Activated T-helper 17 cell treated with anti-CD3 and anti-CD28 coated beads, Interleukin-2, amount 50 U/mL, for 72 hours (primary cell): ENCODE measurements at regions not wholly inside any gene's neighbourhood (a gene's known extent, or its start where the extent isn't known, plus 50 kb on each side); places are given as distances from the start of the nearest gene placed in this dataset.
A peak's percentile ranks its signal among the peaks of the same experiment; 100 is the strongest.
"Not testable (repeated sequence)": the region's sequence is repeated elsewhere in the genome, so short reads cannot be mapped to it uniquely, and the experiment has no call there.

Source experiments
- ATAC-seq: fragments of 150-1000 bp; cut with Tn5 transposase; replicated peaks from 2 replicates; pipeline ENCODE4 v1.10.0; 2021; ENCODE audit warnings: mild to moderate bottlenecking, moderate library complexity
- H3K27ac Mint-ChIP-seq: one replicate; pipeline ENCODE4 v1.8.0; 2022; ENCODE audit warnings: mixed read lengths
- H3K27me3 Mint-ChIP-seq: one replicate; pipeline ENCODE4 v1.8.0; 2022; ENCODE audit warnings: mixed read lengths
- H3K36me3 Mint-ChIP-seq: one replicate; pipeline ENCODE4 v1.8.0; 2022; ENCODE audit warnings: low read depth, mild to moderate bottlenecking, mixed read lengths
- H3K4me1 Mint-ChIP-seq: one replicate; pipeline ENCODE4 v1.8.0; 2022; ENCODE audit warnings: mixed read lengths
- H3K4me3 Mint-ChIP-seq: one replicate; pipeline ENCODE4 v1.8.0; 2022; ENCODE audit warnings: mild to moderate bottlenecking, mixed read lengths
- H3K9me3 Mint-ChIP-seq: one replicate; pipeline ENCODE4 v1.8.0; 2022; ENCODE audit warnings: mixed read lengths

- Mint-ChIP-seq H3K9me3 (no peaks in the 10 kb centered on the region), H3K4me1 (no peaks in the 10 kb centered on the region), H3K27me3 (no peaks in the 10 kb centered on the region)
These were observed 165.0 kb downstream of the BRD1 start for GRCh38 chr22:49662681-49663080.

GRCh38 chr22:49660794-49661781 is 166.6 kb downstream of the BRD1 start:
- ATAC-seq = no peak
- H3K27ac Mint-ChIP-seq = no peak overlapping the region

More at GRCh38 chr22:49662681-49663080, 165.0 kb downstream of the BRD1 start:
- ATAC-seq = no peak
- H3K4me3 Mint-ChIP-seq = no peak overlapping the region
- H3K36me3 Mint-ChIP-seq = peaks cover 3% of the 10 kb centered on the region
- H3K27ac Mint-ChIP-seq = no peak overlapping the region

GRCh38 chr22:49660321-49660720 is 167.4 kb downstream of the BRD1 start:
- peaks cover 24% of the 10 kb centered on the region for H3K36me3 Mint-ChIP-seq
- ATAC-seq = no peak
- H3K4me1 Mint-ChIP-seq = peaks cover 9% of the 10 kb centered on the region
- H3K27me3 Mint-ChIP-seq = no peaks in the 10 kb centered on the region
- H3K4me3 Mint-ChIP-seq = no peak overlapping the region
- H3K9me3 Mint-ChIP-seq = no peaks in the 10 kb centered on the region
- no peak overlapping the region for H3K27ac Mint-ChIP-seq

More at GRCh38 chr22:49660794-49661781, 166.6 kb downstream of the BRD1 start:
- Mint-ChIP-seq H3K9me3 (no peaks in the 10 kb centered on the region), H3K4me3 (no peak overlapping the region), H3K27me3 (no peaks in the 10 kb centered on the region), H3K36me3 (peaks cover 16% of the 10 kb centered on the region), H3K4me1 (peaks cover 5% of the 10 kb centered on the region)

- H3K27me3 Mint-ChIP-seq = no peaks in the 10 kb centered on the region
- ATAC-seq = no peak
- no peaks in the 10 kb centered on the region for H3K9me3 Mint-ChIP-seq
- peaks cover 9% of the 10 kb centered on the region for H3K4me1 Mint-ChIP-seq
- H3K4me3 Mint-ChIP-seq = no peak overlapping the region
- H3K27ac Mint-ChIP-seq = no peak overlapping the region
- peaks cover 28% of the 10 kb centered on the region for H3K36me3 Mint-ChIP-seq
These were observed 167.8 kb downstream of the BRD1 start for GRCh38 chr22:49659924-49660315.

GRCh38 chr22:49659281-49659923 is 168.3 kb downstream of the BRD1 start:
- ATAC-seq = no peak
- peaks cover 9% of the 10 kb centered on the region for H3K4me1 Mint-ChIP-seq
- no peak overlapping the region for H3K4me3 Mint-ChIP-seq
- H3K36me3 Mint-ChIP-seq = peaks cover 33% of the 10 kb centered on the region
- no peaks in the 10 kb centered on the region for H3K27me3 Mint-ChIP-seq
- H3K27ac Mint-ChIP-seq = no peak overlapping the region
- H3K9me3 Mint-ChIP-seq = no peaks in the 10 kb centered on the region

GRCh38 chr22:49658902-49659280 is 168.8 kb downstream of the BRD1 start:
- ATAC-seq = no peak
- Mint-ChIP-seq H3K9me3 (no peaks in the 10 kb centered on the region), H3K27me3 (no peaks in the 10 kb centered on the region), H3K4me3 (peak overlapping the region; percentile 97), H3K4me1 (peaks cover 9% of the 10 kb centered on the region), H3K36me3 (peaks cover 37% of the 10 kb centered on the region), H3K27ac (no peak overlapping the region)

- Mint-ChIP-seq H3K36me3 (peaks cover 39% of the 10 kb centered on the region), H3K9me3 (no peaks in the 10 kb centered on the region), H3K27me3 (no peaks in the 10 kb centered on the region), H3K27ac (peak overlapping the region; percentile 94), H3K4me3 (peak overlapping the region; percentile 97), H3K4me1 (peaks cover 9% of the 10 kb centered on the region)
- ATAC-seq = no peak
These were observed 169.6 kb downstream of the BRD1 start for GRCh38 chr22:49657974-49658590.

GRCh38 chr22:49657275-49657973 is 170.2 kb downstream of the BRD1 start:
- ATAC-seq = peak; percentile 91
- Mint-ChIP-seq H3K27ac (peak overlapping the region; percentile 94), H3K4me1 (peaks cover 9% of the 10 kb centered on the region), H3K9me3 (no peaks in the 10 kb centered on the region), H3K36me3 (peaks cover 44% of the 10 kb centered on the region), H3K4me3 (peak overlapping the region; percentile 97), H3K27me3 (no peaks in the 10 kb centered on the region)

- not testable (repeated sequence) for H3K4me1 Mint-ChIP-seq, H3K9me3 Mint-ChIP-seq, H3K27me3 Mint-ChIP-seq
- Mint-ChIP-seq H3K36me3 (peaks cover 49% of the 10 kb centered on the region), H3K27ac (peak overlapping the region; percentile 94), H3K4me3 (peak overlapping the region; percentile 97)
- peak; percentile 51 for ATAC-seq
These were observed 170.8 kb downstream of the BRD1 start for GRCh38 chr22:49656883-49657274.

GRCh38 chr22:49656291-49656851 is 171.3 kb downstream of the BRD1 start:
- Mint-ChIP-seq H3K27me3 (no peaks in the 10 kb centered on the region), H3K27ac (peak overlapping the region; percentile 94), H3K36me3 (peaks cover 52% of the 10 kb centered on the region), H3K9me3 (no peaks in the 10 kb centered on the region), H3K4me3 (peak overlapping the region; percentile 97), H3K4me1 (peaks cover 9% of the 10 kb centered on the region)
- no peak for ATAC-seq

- Mint-ChIP-seq H3K4me3 (peak overlapping the region; percentile 97), H3K9me3 (no peaks in the 10 kb centered on the region), H3K27me3 (no peaks in the 10 kb centered on the region), H3K4me1 (peaks cover 13% of the 10 kb centered on the region), H3K36me3 (peaks cover 60% of the 10 kb centered on the region), H3K27ac (no peak overlapping the region)
- no peak for ATAC-seq
These were observed 172.4 kb downstream of the BRD1 start for GRCh38 chr22:49655168-49655812.

- Mint-ChIP-seq H3K4me3 (no peak overlapping the region), H3K36me3 (peaks cover 53% of the 10 kb centered on the region), H3K27ac (no peak overlapping the region), H3K4me1 (peaks cover 7% of the 10 kb centered on the region), H3K9me3 (no peaks in the 10 kb centered on the region), H3K27me3 (no peaks in the 10 kb centered on the region)
- ATAC-seq = no peak
These were observed 177.1 kb downstream of the BRD1 start for GRCh38 chr22:49650336-49651241.
